Stimulated activated CD4-positive, alpha-beta T cell treated with anti-CD3 and anti-CD28 coated beads, Interleukin-2, amount 100 ng/mL, for 48 hours (primary cell): ENCODE measurements at regions not wholly inside any gene's neighbourhood (a gene's known extent, or its start where the extent isn't known, plus 50 kb on each side); places are given as distances from the start of the nearest gene placed in this dataset.
"Not testable (repeated sequence)": the region's sequence is repeated elsewhere in the genome, so short reads cannot be mapped to it uniquely, and the experiment has no call there.

ENCODE experiments used
- DNase-seq, 2 donors: peaks; one replicate each; pipeline ENCODE4 v3.0.0-alpha.2; 2020

GRCh38 chr4:118410138-118410537, 57.3 kb upstream of the PRSS12 start:
- DNase-seq = no peak

- no peak for DNase-seq
Measured at GRCh38 chr4:118417325-118417724, 64.5 kb upstream of the PRSS12 start.

DNA sequence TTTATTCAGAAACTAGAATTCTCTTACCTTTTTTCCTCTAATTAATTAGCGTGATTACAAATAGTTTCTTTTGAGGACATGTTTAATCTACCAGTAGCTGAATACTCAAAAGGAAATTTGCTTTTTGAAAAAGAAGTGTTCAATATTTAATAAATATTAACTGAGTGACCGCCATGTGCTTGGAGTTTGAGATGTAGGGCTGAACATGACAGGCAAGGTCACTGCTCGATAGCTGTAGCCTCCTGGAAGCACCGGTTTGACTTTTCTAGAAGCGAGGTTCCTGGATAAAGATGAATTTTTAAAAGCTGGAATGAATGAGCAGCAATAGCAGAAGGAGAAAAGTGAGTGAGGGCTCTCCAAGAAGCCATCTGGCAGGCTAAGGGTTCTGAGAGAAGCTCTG, 65.0 kb upstream of the PRSS12 start:
- DNase-seq = not testable (repeated sequence)

GRCh38 chr4:118418396-118418795, 65.6 kb upstream of the PRSS12 start:
- DNase-seq = not testable (repeated sequence)

DNA sequence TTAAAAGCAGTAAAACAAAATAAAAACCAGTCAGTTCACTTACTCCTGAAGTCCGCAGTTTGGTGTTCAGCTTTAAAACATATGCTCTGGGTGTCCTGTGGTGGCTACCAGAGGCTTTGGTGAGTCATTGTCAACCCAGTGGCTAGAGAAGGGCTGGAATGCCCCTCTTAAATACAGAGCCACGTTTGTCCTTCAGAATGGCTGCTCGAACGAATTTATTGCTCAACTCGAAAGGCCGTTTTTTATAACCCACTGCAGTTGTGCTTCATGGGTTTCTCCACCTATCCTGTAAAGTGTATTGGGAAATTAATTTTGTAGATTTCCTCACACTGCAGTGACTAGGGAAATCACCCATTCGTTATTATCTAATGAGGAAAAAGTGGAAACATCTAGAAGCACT, 66.8 kb upstream of the PRSS12 start:
- DNase-seq = not testable (repeated sequence)

DNA sequence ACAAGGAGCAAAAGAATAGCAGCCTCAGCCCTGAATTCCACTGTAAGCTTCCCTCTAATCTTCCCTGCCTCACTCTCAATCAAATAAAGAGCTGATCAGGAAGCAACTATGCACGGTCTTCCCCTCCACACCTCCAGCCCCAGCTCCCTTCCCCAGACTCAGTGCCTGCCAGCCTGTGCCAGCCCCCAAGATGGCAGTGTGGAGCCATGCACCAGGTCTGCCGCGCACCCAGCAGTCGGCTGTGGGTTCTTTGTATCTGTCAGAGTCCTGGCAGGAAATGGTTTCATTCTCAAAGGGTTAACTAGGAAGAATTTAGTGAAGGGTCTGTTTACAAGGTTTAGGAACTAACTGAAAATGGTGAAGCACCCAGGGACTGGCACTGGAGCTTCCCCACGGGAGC, 71.3 kb upstream of the PRSS12 start:
- peak; percentile 19 to 41 for DNase-seq

DNA sequence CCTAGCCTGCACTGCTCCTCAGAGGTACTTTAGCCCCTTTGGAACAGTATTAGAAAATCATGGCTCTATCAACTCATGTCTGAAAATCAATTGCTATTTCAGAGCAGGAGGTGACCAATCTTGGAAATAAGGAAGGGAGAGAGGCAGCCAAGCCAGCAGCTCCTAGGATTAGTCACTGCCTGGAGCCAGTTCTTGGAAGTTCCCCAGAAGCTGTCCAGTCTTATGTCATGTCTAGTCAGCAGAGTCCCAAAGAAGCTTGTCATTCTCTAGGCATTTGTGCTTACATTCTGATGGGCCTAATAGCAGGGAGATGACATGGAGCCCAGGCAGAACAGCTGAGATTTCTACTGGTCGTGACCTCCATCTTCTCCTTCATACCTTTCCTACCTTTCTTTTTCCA, 76.1 kb upstream of the PRSS12 start:
- DNase-seq = not testable (repeated sequence)

DNA sequence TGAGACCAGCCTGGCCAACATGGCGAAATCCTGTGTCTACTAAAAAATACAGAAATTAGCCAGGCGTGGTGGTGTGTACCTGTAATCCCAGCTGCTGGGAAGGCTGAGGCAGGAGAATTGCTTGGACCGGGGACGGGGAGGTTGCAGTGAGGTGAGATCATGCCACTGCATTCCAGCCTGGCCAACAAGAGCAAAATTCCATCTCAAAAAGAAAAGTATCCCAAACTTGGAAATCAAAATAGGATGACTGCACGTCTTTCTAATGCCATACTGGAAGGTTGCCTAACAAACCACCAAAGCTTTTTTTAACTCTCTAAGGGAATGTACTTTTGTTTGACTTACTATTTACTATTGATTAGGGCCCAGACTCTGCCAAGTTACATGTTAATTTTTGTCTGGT, 79.6 kb upstream of the PRSS12 start:
- DNase-seq = not testable (repeated sequence)

GRCh38 chr4:118433612-118434375, 81.0 kb upstream of the PRSS12 start:
- not testable (repeated sequence) for DNase-seq

GRCh38 chr4:118435415-118435814, 82.6 kb upstream of the PRSS12 start:
- not testable (repeated sequence) for DNase-seq

- not testable (repeated sequence) for DNase-seq
Measured at GRCh38 chr4:118442115-118442837, 89.5 kb upstream of the PRSS12 start.

- DNase-seq = not testable (repeated sequence)
Measured at GRCh38 chr4:118447397-118447796, 94.6 kb upstream of the PRSS12 start.

- DNase-seq = not testable (repeated sequence)
Measured at GRCh38 chr4:118454857-118455256, 102.1 kb upstream of the PRSS12 start.

GRCh38 chr4:118461435-118461834, 108.6 kb upstream of the PRSS12 start:
- not testable (repeated sequence) for DNase-seq

DNA sequence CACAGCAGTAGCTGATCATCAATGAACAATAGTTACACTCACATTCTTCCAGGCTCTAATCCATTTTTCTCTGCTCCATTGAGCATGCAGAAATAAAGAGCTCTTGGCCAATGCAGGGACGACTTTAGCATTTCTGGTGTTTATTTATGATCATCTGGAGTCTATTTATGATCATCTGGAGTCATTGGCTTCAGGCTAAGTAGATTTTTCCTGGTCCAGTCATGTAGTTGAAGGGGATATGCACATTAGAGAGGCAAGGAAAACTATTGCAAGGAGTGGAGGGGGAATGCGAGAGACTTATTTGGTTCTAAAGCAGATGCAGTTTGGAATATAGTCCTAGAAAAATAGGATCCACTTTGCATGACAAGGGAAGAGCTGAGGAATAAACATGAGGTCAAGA, 113.0 kb upstream of the PRSS12 start:
- not testable (repeated sequence) for DNase-seq

DNA sequence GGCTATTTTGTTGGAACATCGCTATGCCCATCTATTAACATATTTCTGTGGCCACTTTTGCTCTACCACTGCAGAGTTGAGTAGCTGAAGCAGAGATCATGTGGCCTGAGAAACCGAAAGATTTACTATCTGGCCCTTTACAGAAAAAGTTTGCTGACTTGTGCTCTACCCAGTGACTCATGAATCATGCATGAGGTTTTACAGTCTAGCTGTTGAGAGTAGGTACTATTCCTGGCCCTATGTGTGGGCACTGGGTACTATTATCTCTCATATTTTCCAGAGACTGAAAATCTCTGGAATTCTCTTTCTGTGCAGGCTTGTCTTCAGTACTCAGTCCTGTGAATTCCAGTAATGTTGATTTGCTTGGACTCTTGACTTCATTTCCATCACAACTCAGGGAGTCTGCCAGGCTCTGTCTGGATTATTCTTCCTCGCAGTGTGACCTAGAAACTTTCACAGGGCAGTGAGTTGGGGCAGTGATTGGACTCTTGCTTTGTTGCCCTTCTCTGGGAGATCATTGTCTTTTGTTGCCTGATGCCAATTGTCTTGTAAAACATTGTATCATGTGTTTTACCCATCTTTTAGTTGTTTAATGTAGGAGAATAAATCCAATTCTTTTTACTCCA, 121.3 kb upstream of the PRSS12 start:
- not testable (repeated sequence) for DNase-seq

- DNase-seq = not testable (repeated sequence)
Measured at GRCh38 chr4:118474771-118475170, 122.0 kb upstream of the PRSS12 start.

DNA sequence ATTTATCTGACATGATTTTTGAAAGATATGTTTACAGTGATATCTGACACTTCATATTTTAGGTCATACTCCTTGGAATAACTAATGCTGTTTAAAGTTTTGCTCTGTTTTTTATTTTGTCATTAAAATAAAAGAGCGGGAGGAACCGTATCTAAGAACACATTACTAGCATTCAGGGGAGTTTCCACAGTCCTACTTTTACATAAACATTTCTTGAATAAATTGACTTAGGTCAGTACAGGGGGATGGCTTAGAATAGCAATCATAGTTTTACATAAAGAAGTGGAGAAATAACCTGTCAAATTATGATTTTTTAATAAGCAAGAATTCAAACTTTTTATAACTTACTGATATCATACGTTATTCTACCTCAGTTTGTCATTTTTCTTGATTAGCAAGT, 123.1 kb upstream of the PRSS12 start:
- DNase-seq = not testable (repeated sequence)

GRCh38 chr4:118477826-118478225, 125.0 kb upstream of the PRSS12 start:
- DNase-seq = not testable (repeated sequence)

DNA sequence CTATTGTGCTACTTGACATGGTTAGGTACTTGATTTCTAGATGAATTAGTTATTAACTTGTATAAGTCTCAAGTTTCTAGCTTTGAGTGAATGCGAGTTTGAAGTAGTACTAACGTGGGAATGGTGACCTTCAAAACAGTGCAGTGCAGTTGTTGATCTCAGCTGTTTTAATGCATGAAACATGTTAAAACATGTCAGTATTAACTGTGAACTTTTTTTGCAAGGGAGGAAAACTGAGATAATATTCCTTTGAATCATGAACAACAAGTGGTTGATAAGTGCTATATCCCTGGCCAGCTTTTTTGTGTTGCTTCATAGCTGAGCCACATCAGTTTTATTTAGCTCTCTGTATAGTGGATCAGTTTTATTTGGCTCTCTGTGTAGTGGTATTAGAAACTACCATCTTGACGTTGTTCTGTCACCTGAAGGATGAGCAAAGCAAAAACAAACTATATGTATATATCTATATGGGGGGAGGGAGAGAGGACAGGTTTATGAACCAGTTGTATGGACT, 133.1 kb upstream of the PRSS12 start:
- not testable (repeated sequence) for DNase-seq

DNA sequence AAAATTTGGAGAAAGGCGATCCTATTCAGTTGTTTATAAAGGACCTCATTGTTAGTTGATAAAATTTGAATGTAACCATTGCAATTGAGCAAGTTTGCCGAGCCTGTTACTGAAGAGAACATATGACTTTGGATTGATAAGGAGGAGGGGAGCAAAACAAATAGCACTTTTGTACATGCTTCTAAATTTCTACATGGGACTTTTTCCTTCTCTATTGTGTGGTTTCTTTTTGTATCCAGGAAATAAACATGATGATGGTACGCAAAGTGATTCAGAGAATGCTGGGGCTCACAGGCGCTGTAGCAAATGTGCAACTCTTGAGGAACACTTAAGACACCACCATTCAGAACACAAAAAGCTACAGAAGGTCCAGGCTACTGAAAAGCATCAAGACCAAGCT, 140.2 kb upstream of the PRSS12 start:
- DNase-seq = not testable (repeated sequence)

GRCh38 chr4:118494437-118494836, 141.6 kb upstream of the PRSS12 start:
- DNase-seq = not testable (repeated sequence)

DNA sequence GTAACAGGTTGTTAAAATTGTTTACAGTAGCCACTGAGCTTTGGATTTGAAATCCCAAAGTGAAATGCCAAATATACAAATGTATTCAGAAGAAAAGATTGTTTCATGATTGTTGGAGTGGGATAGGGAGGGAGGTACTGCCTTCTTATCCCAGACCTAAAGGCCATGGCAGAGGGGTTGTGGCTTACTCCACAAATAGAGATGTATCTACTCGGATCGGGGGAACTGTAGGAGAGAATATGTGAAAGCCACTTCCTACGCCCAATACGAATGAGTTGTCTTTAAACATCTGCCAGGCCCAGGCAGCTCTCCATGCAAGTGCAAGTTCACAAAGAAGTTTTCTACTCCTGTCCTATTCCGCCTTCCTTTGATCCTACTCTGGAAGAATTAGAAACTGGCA, 150.2 kb upstream of the PRSS12 start:
- not testable (repeated sequence) for DNase-seq
